B cell (primary cell): ENCODE measurements at regions not wholly inside any gene's neighbourhood (a gene's known extent, or its start where the extent isn't known, plus 50 kb on each side); places are given as distances from the start of the nearest gene placed in this dataset.

Experiments
- ATAC-seq: fragments of 200-7000 bp; cut with Tn5 transposase; one replicate; pipeline ENCODE4 v1.10.0; 2021; ENCODE audit warnings: low read depth, mild to moderate bottlenecking, moderate number of reproducible peaks, moderate library complexity
- CTCF ChIA-PET: fragments of 350-600 bp; sonication (Branson Sonifier 250); formaldehyde crosslinking; loops from one replicate; lab custom pipeline; 2021; ENCODE audit warnings: antibody characterized with exemption, inconsistent platforms; lab: Charles Lee
- POLR2A ChIA-PET: fragments of 350-600 bp; sonication (Branson Sonifier 250); formaldehyde crosslinking; loops from one replicate; lab custom pipeline; 2021; ENCODE audit warnings: antibody characterized with exemption; lab: Charles Lee
- DNase-seq: peaks from one replicate; pipeline ENCODE4 v3.0.0; 2013
- H2AFZ ChIP-seq: 2 replicates; pipeline ENCODE4 v1.6.1; 2012; ENCODE audit warnings: mild to moderate bottlenecking, low read depth, low read length; ENCODE audit not compliant: insufficient read depth, poor library complexity, severe bottlenecking
- H3K27ac ChIP-seq, 2 donors: 1 replicate in 1 of 2; 2 replicates in 1 of 2; pipeline ENCODE4 v1.5.1; 2012 to 2013; ENCODE audit warnings: low read length in 2 of 2, mild to moderate bottlenecking in 2 of 2, moderate library complexity in 1 of 2
- H3K27me3 ChIP-seq, 4 experiments: fragments of 200-600 bp in 1 of 4; sonication (generic) in 1 of 4; replicated peaks in 1 of 4; 1 replicate in 2 of 4; 2 replicates in 2 of 4; pipeline versions ENCODE4 v1.6.1 to v1.7.0; 2013 to 2016; ENCODE audit warnings: low read length in 3 of 4, mild to moderate bottlenecking in 2 of 4, mixed read lengths in 1 of 4, moderate library complexity in 1 of 4; ENCODE audit not compliant: insufficient read depth in 4 of 4, control insufficient read depth in 3 of 4; ENCODE audit errors: control extremely low read depth in 1 of 4
- H3K36me3 ChIP-seq, 2 experiments: replicated peaks in 1 of 2; 1 replicate in 1 of 2; 2 replicates in 1 of 2; pipeline versions ENCODE4 v1.6.1 to v1.7.1; 2013; ENCODE audit warnings: low read length in 1 of 2; ENCODE audit not compliant: insufficient read depth in 2 of 2, control insufficient read depth in 1 of 2; ENCODE audit errors: control extremely low read depth in 1 of 2, extremely low read depth in 1 of 2
- H3K4me1 ChIP-seq, 2 donors: fragments of 200-600 bp in 1 of 2; sonication (generic) in 1 of 2; 1 replicate in 1 of 2; 2 replicates in 1 of 2; pipeline versions ENCODE4 v1.5.1 to v1.6.1; 2013 to 2017; ENCODE audit warnings: low read length in 2 of 2; ENCODE audit not compliant: control insufficient read depth in 2 of 2, insufficient read depth in 2 of 2
- H3K4me2 ChIP-seq: replicated peaks from 2 replicates; pipeline ENCODE3; 2012; ENCODE audit warnings: mild to moderate bottlenecking, low read depth, low read length; ENCODE audit not compliant: poor library complexity, severe bottlenecking
- H3K4me3 ChIP-seq, 5 experiments: fragments of 200-600 bp in 1 of 5; sonication (generic) in 1 of 5; 1 replicate in 3 of 5; 2 replicates in 2 of 5; pipeline versions ENCODE4 v1.5.1 to v1.7.0; 2011 to 2016; ENCODE audit warnings: low read length in 4 of 5, mild to moderate bottlenecking in 4 of 5, low read depth in 2 of 5, control low read depth in 1 of 5, moderate library complexity in 1 of 5; ENCODE audit not compliant: insufficient read depth in 1 of 5; ENCODE audit errors: control extremely low read depth in 1 of 5, extremely low read depth in 1 of 5
- H3K79me2 ChIP-seq: fragments of 200-600 bp; sonication (generic); one replicate; pipeline ENCODE4 v1.6.0; 2016; ENCODE audit warnings: low read length; ENCODE audit not compliant: control insufficient read depth, insufficient read depth
- H3K9ac ChIP-seq: fragments of 200-600 bp; sonication (generic); 2 replicates; pipeline ENCODE4 v1.6.1; 2017; ENCODE audit warnings: mild to moderate bottlenecking, low read length, moderate library complexity
- H3K9me3 ChIP-seq, 3 donors: one replicate each; pipeline versions ENCODE4 v1.6.1 to v1.7.1; 2013; ENCODE audit warnings: low read length in 2 of 3; ENCODE audit not compliant: control insufficient read depth in 2 of 3, insufficient read depth in 1 of 3; ENCODE audit errors: control extremely low read depth in 1 of 3
- H4K20me1 ChIP-seq: 2 replicates; pipeline ENCODE4 v1.6.0; 2012; ENCODE audit warnings: mild to moderate bottlenecking, low read length; ENCODE audit not compliant: insufficient read depth, control insufficient read depth, poor library complexity, severe bottlenecking
- H3K27ac Mint-ChIP-seq: one replicate; pipeline ENCODE4 v1.8.0; 2021; ENCODE audit warnings: mixed read lengths
- H3K27me3 Mint-ChIP-seq: one replicate; pipeline ENCODE4 v1.8.0; 2021; ENCODE audit warnings: mixed read lengths
- H3K4me1 Mint-ChIP-seq: one replicate; pipeline ENCODE4 v1.8.0; 2021; ENCODE audit warnings: mixed read lengths
- H3K4me3 Mint-ChIP-seq: one replicate; pipeline ENCODE4 v1.8.0; 2021; ENCODE audit warnings: mixed read lengths
- H3K9me3 Mint-ChIP-seq: one replicate; pipeline ENCODE4 v1.8.0; 2022; ENCODE audit warnings: mixed read lengths; ENCODE audit not compliant: insufficient read depth
- CTCF ChIP-seq: fragments of 200-600 bp; IDR thresholded peaks from one replicate; pipeline ENCODE4 v1.8.0; 2022; ENCODE audit warnings: antibody characterized with exemption, mild to moderate bottlenecking
- EZH2 ChIP-seq: IDR thresholded peaks from 2 replicates; pipeline ENCODE4 v1.6.1; 2012; ENCODE audit warnings: borderline replicate concordance, low read depth, mild to moderate bottlenecking, moderate library complexity, low read length; ENCODE audit not compliant: insufficient read depth, poor library complexity, severe bottlenecking
- WGBS: methylation state at CpG from one replicate; pipeline ENCODE4 v1.1.5; 2013; ENCODE audit warnings: missing lambda C conversion rate; ENCODE audit not compliant: insufficient coverage; 5-methylcytosine and 5-hydroxymethylcytosine counted together
- intact Hi-C: fragments of 100-400 bp; cut with micrococcal nuclease; formaldehyde crosslinking; loops from one replicate; pipeline ENCODE4 v1.10.0; 2022

- no peak overlapping the region for H3K27ac ChIP-seq
- H3K27me3 Mint-ChIP-seq: no peaks in the 10 kb centered on the region
- no peak overlapping the region for H3K4me3 Mint-ChIP-seq
- no peaks in the 10 kb centered on the region for H3K4me1 ChIP-seq
- no peak for ATAC-seq
- H3K9me3 ChIP-seq: peaks cover 0 to 21% (median 5%) of the 10 kb centered on the region in 3 donors
- no peak overlapping the region for H2AFZ ChIP-seq
- no peak overlapping the region for H3K4me2 ChIP-seq
- H3K4me1 Mint-ChIP-seq: no peaks in the 10 kb centered on the region
- TF ChIP-seq EZH2 (no peak), CTCF (no peak)
- WGBS: 100% methylated on average over 1 of the region's 2 CpGs
- H4K20me1 ChIP-seq: no peaks in the 10 kb centered on the region
- H3K9me3 Mint-ChIP-seq: peaks cover 20% of the 10 kb centered on the region
- no peak for DNase-seq
- H3K9ac ChIP-seq: no peak overlapping the region
- CTCF ChIA-PET: no interaction called here
- H3K27ac Mint-ChIP-seq: no peak overlapping the region
- POLR2A ChIA-PET: no interaction called here
- H3K27me3 ChIP-seq: no peaks in the 10 kb centered on the region
- no peaks in the 10 kb centered on the region for H3K79me2 ChIP-seq
- no peak overlapping the region for H3K4me3 ChIP-seq
- intact Hi-C loops: no loop called here
- H3K36me3 ChIP-seq: no peaks in the 10 kb centered on the region
These were observed 213.2 kb upstream of the SNX19 start for GRCh38 chr11:131129474-131129873.

DNA sequence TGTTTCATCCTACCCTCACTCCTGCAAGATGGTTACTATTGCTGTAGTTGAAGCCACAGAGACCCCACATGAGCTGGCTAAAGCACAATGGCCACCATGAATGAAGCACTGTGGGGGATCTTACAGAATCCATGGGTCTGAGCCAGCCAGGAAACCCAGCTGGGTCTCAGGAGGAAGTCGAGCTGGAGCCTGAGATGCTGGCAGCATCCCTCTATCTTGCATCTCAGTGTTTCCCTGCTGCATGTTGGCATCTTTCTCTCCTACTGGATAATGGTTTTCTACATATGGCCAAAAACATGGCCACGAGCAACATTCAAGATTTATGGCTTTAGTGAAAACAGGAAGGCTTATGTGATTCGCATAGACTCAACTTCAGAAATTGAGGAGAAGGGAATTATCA is 219.3 kb upstream of the SNX19 start:
- no peak overlapping the region for H3K27ac Mint-ChIP-seq

More for the DNA sequence above, 219.3 kb upstream of the SNX19 start:
- 62% methylated on average over 2 of the region's 3 CpGs for WGBS
- intact Hi-C loops: no loop called here
- TF ChIP-seq EZH2 (no peak), CTCF (no peak)
- Histone ChIP-seq H3K4me3 (no peak overlapping the region), H3K27me3 (no peaks in the 10 kb centered on the region), H3K36me3 (no peaks in the 10 kb centered on the region), H3K27ac (no peak overlapping the region), H3K9ac (no peak overlapping the region), H3K4me1 (no peaks in the 10 kb centered on the region), H2AFZ (no peak overlapping the region), H4K20me1 (no peaks in the 10 kb centered on the region), H3K4me2 (no peak overlapping the region), H3K9me3 (peaks cover 0 to 5% (median 0%) of the 10 kb centered on the region in 3 donors), H3K79me2 (no peaks in the 10 kb centered on the region)
- ChIA-PET POLR2A (no interaction called here), CTCF (no interaction called here)
- Mint-ChIP-seq H3K4me1 (no peaks in the 10 kb centered on the region), H3K4me3 (no peak overlapping the region), H3K27me3 (no peaks in the 10 kb centered on the region), H3K9me3 (no peaks in the 10 kb centered on the region)
- DNase-seq: no peak
- no peak for ATAC-seq
